ENCODE measurements at regions not wholly inside any gene's neighbourhood (a gene's known extent, or its start where the extent isn't known, plus 50 kb on each side); places are given as distances from the start of the nearest gene placed in this dataset.

- Histone ChIP-seq H3K4me3 (ENCODE audit: low read depth, low read length, poor library complexity, severe bottlenecking) (no peak overlapping the region), H3K79me2 (ENCODE audit: insufficient read depth, low read length) (no peaks in the 10 kb centered on the region), H3K9me2 (ENCODE audit: low read depth, low read length) (no peaks in the 10 kb centered on the region), H3K27ac (ENCODE audit: low read depth, low read length, poor library complexity, severe bottlenecking) (no peak overlapping the region), H3F3A (ENCODE audit: insufficient read depth, low read length) (no peaks in the 10 kb centered on the region), H3K4me2 (ENCODE audit: low read length) (no peak overlapping the region), H2AFZ (ENCODE audit: low read length) (no peak overlapping the region), H3K36me3 (ENCODE audit: insufficient read depth, low read length) (no peaks in the 10 kb centered on the region), H3K27me3 (ENCODE audit: insufficient read depth, low read length) (no peaks in the 10 kb centered on the region), H3K9me3 (ENCODE audit: low read length) (no peaks in the 10 kb centered on the region), H4K20me1 (ENCODE audit: insufficient read depth, low read length) (no peaks in the 10 kb centered on the region), H3K4me1 (ENCODE audit: insufficient read depth, low read length, severe bottlenecking) (no peaks in the 10 kb centered on the region), H3K9ac (ENCODE audit: low read length) (no peak overlapping the region)
- TF ChIP-seq EZH2 (IDR thresholded peaks at IDR 0.05; ENCODE audit: borderline replicate concordance, low read length) (no peak), CTCF (IDR thresholded peaks at IDR 0.05; ENCODE audit: low read length) (no peak)
Measured at GRCh38 chr6:19638931-19639330, 198.2 kb upstream of the ID4 start.

GRCh38 chr6:19643287-19643686 is 193.9 kb upstream of the ID4 start:
- no peaks in the 10 kb centered on the region for H3K4me1 ChIP-seq (ENCODE audit: insufficient read depth, low read length, severe bottlenecking)
- H3K27me3 ChIP-seq (ENCODE audit: insufficient read depth, low read length), result no peaks in the 10 kb centered on the region
- H3K9me2 ChIP-seq (ENCODE audit: low read depth, low read length), result no peaks in the 10 kb centered on the region
- no peak overlapping the region for H3K27ac ChIP-seq (ENCODE audit: low read depth, low read length, poor library complexity, severe bottlenecking)
- no peaks in the 10 kb centered on the region for H3K36me3 ChIP-seq (ENCODE audit: insufficient read depth, low read length)
- no peak overlapping the region for H3K9ac ChIP-seq (ENCODE audit: low read length)
- H3F3A ChIP-seq (ENCODE audit: insufficient read depth, low read length), result no peaks in the 10 kb centered on the region
- H2AFZ ChIP-seq (ENCODE audit: low read length), result no peak overlapping the region
- no peak for TF ChIP-seq EZH2 (IDR thresholded peaks at IDR 0.05; ENCODE audit: borderline replicate concordance, low read length)
- no peak for TF ChIP-seq CTCF (IDR thresholded peaks at IDR 0.05; ENCODE audit: low read length)
- H3K4me3 ChIP-seq (ENCODE audit: low read depth, low read length, poor library complexity, severe bottlenecking), result no peak overlapping the region
- no peaks in the 10 kb centered on the region for H4K20me1 ChIP-seq (ENCODE audit: insufficient read depth, low read length)
- H3K79me2 ChIP-seq (ENCODE audit: insufficient read depth, low read length), result no peaks in the 10 kb centered on the region
- no peaks in the 10 kb centered on the region for H3K9me3 ChIP-seq (ENCODE audit: low read length)
- no peak overlapping the region for H3K4me2 ChIP-seq (ENCODE audit: low read length)

- Histone ChIP-seq H3K9me3 (ENCODE audit: low read length) (no peaks in the 10 kb centered on the region), H3K27me3 (ENCODE audit: insufficient read depth, low read length) (no peaks in the 10 kb centered on the region), H3K36me3 (ENCODE audit: insufficient read depth, low read length) (no peaks in the 10 kb centered on the region), H3K4me1 (ENCODE audit: insufficient read depth, low read length, severe bottlenecking) (no peaks in the 10 kb centered on the region), H4K20me1 (ENCODE audit: insufficient read depth, low read length) (no peaks in the 10 kb centered on the region), H3K4me2 (ENCODE audit: low read length) (no peak overlapping the region), H3K9me2 (ENCODE audit: low read depth, low read length) (no peaks in the 10 kb centered on the region), H3K4me3 (ENCODE audit: low read depth, low read length, poor library complexity, severe bottlenecking) (no peak overlapping the region), H3K27ac (ENCODE audit: low read depth, low read length, poor library complexity, severe bottlenecking) (no peak overlapping the region), H2AFZ (ENCODE audit: low read length) (no peak overlapping the region), H3K9ac (ENCODE audit: low read length) (no peak overlapping the region), H3F3A (ENCODE audit: insufficient read depth, low read length) (no peaks in the 10 kb centered on the region), H3K79me2 (ENCODE audit: insufficient read depth, low read length) (no peaks in the 10 kb centered on the region)
- TF ChIP-seq EZH2 (IDR thresholded peaks at IDR 0.05; ENCODE audit: borderline replicate concordance, low read length), result no peak
- no peak for TF ChIP-seq CTCF (IDR thresholded peaks at IDR 0.05; ENCODE audit: low read length)
Measured at GRCh38 chr6:19643713-19644112, 193.5 kb upstream of the ID4 start.

All from OCI-LY1 (cell line).